Keratinocyte (primary cell): ENCODE measurements at regions not wholly inside any gene's neighbourhood (a gene's known extent, or its start where the extent isn't known, plus 50 kb on each side); places are given as distances from the start of the nearest gene placed in this dataset.

Experiments used
- DNase-seq: peaks from one replicate; pipeline ENCODE4 v3.0.0-alpha.2; 2011; ENCODE audit warnings: low read depth, missing footprints, low spot score
- FAIRE-seq: peaks from 2 replicates; lab custom pipeline; 2011; peaks lifted over from hg19 to GRCh38; lab: Jason Lieb, UNC
- H2AFZ ChIP-seq: 2 replicates; pipeline ENCODE4 v1.6.0; 2012; ENCODE audit warnings: low read length, control low read depth, inconsistent platforms; ENCODE audit not compliant: control insufficient read depth
- H3K27ac ChIP-seq: 2 replicates; pipeline ENCODE4 v1.5.1; 2011; ENCODE audit warnings: low read length; ENCODE audit not compliant: control insufficient read depth, insufficient read depth
- H3K27me3 ChIP-seq: 3 replicates; pipeline ENCODE4 v1.6.0; 2011; ENCODE audit warnings: low read length; ENCODE audit not compliant: control insufficient read depth, insufficient read depth; ENCODE audit errors: extremely low read depth
- H3K36me3 ChIP-seq, 2 experiments: 2 replicates in 1 of 2; 3 replicates in 1 of 2; pipeline ENCODE4 v1.5.1; 2011; ENCODE audit warnings: low read length in 2 of 2, mild to moderate bottlenecking in 1 of 2; ENCODE audit not compliant: control insufficient read depth in 2 of 2, insufficient read depth in 2 of 2; ENCODE audit errors: extremely low read depth in 1 of 2
- H3K4me1 ChIP-seq: 3 replicates; pipeline ENCODE4 v1.5.1; 2011; ENCODE audit warnings: low read length; ENCODE audit not compliant: control insufficient read depth, insufficient read depth; ENCODE audit errors: extremely low read depth
- H3K4me2 ChIP-seq: 3 replicates; pipeline ENCODE4 v1.6.0; 2011; ENCODE audit warnings: low read depth, low read length; ENCODE audit not compliant: control insufficient read depth, insufficient read depth; ENCODE audit errors: extremely low read depth
- H3K4me3 ChIP-seq, 3 experiments: fragments of 200-600 bp in 1 of 3; sonication (generic) in 1 of 3; 2 replicates in 2 of 3; 3 replicates in 1 of 3; pipeline ENCODE4 v1.5.1; 2011 to 2016; ENCODE audit warnings: low read length in 3 of 3, mild to moderate bottlenecking in 3 of 3, control low read depth in 2 of 3, inconsistent platforms in 1 of 3, low read depth in 1 of 3, mixed read lengths in 1 of 3, mixed run types in 1 of 3, moderate library complexity in 1 of 3; ENCODE audit not compliant: control insufficient read depth in 2 of 3, insufficient read depth in 2 of 3; ENCODE audit errors: extremely low read depth in 1 of 3
- H3K79me2 ChIP-seq: 2 replicates; pipeline ENCODE4 v1.6.0; 2012; ENCODE audit warnings: low read length; ENCODE audit not compliant: control insufficient read depth, insufficient read depth
- H3K9ac ChIP-seq: 3 replicates; pipeline ENCODE4 v1.6.0; 2011; ENCODE audit warnings: low read length; ENCODE audit not compliant: control insufficient read depth, insufficient read depth; ENCODE audit errors: extremely low read depth
- H3K9me1 ChIP-seq: 3 replicates; pipeline ENCODE4 v1.6.0; 2011; ENCODE audit warnings: low read length; ENCODE audit not compliant: control insufficient read depth, insufficient read depth; ENCODE audit errors: extremely low read depth
- H3K9me3 ChIP-seq: 2 replicates; pipeline ENCODE4 v1.5.1; 2012; ENCODE audit warnings: low read depth, low read length; ENCODE audit not compliant: control insufficient read depth
- H4K20me1 ChIP-seq: 3 replicates; pipeline ENCODE4 v1.6.0; 2011; ENCODE audit warnings: low read length; ENCODE audit not compliant: control insufficient read depth, insufficient read depth; ENCODE audit errors: extremely low read depth
- EZH2 ChIP-seq: IDR thresholded peaks from one replicate; pipeline ENCODE4 v1.6.1; 2012; ENCODE audit warnings: inconsistent platforms, mild to moderate bottlenecking, low read length, moderate library complexity
- dilution Hi-C: fragments of 300-500 bp; cut with MboI; formaldehyde crosslinking; loops from one replicate; pipeline ENCODE4 v1.7.0; 2020; ENCODE audit warnings: low sequenced_read_pairs; ENCODE audit not compliant: extremely low pct_ligation_motif_present
- TF ChIP-seq, protein P1 (sequence below), 3 experiments: IDR thresholded peaks in 1 of 3; conservative IDR thresholded peaks in 1 of 3; optimal IDR thresholded peaks in 1 of 3; 2 replicates in 2 of 3; 3 replicates in 1 of 3; pipeline versions ENCODE3 to v1.5.1; 2011; ENCODE audit warnings: low read length in 3 of 3, mild to moderate bottlenecking in 3 of 3, moderate library complexity in 2 of 3, control low read depth in 1 of 3, inconsistent platforms in 1 of 3; ENCODE audit not compliant: insufficient read depth in 2 of 3; ENCODE audit errors: extremely low read depth in 1 of 3

DNA sequence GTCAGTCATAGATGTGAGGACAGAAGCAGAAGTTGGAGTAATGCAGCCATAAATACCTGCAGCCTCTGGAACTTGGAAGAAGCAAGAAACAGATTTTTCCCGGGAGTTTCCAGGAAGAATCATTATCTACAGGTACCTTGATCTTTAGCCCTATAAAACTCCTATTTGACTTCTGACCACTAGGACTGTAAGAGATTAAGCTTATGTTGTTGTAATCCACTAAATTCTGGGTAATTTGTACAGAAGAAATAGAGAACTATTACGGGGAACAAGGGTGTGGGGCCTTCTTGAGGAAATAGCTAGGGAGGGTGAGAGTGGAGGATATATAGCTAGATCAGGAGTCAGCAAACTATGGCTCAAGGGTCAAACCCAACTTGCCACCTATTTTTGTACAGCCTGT, 353.2 kb downstream of the SLC4A3 start:
- Histone ChIP-seq H3K9me3 (no peaks in the 10 kb centered on the region), H3K27me3 (no peaks in the 10 kb centered on the region), H3K4me2 (no peak overlapping the region), H3K36me3 (no peaks in the 10 kb centered on the region), H3K4me1 (no peaks in the 10 kb centered on the region), H4K20me1 (no peaks in the 10 kb centered on the region), H3K9ac (no peak overlapping the region), H3K4me3 (no peak overlapping the region), H3K79me2 (no peaks in the 10 kb centered on the region), H3K9me1 (no peaks in the 10 kb centered on the region), H3K27ac (no peak overlapping the region), H2AFZ (no peak overlapping the region)
- DNase-seq (no peak), FAIRE-seq (no peak)
- dilution Hi-C loops = no loop called here
- TF ChIP-seq, protein P1, sequence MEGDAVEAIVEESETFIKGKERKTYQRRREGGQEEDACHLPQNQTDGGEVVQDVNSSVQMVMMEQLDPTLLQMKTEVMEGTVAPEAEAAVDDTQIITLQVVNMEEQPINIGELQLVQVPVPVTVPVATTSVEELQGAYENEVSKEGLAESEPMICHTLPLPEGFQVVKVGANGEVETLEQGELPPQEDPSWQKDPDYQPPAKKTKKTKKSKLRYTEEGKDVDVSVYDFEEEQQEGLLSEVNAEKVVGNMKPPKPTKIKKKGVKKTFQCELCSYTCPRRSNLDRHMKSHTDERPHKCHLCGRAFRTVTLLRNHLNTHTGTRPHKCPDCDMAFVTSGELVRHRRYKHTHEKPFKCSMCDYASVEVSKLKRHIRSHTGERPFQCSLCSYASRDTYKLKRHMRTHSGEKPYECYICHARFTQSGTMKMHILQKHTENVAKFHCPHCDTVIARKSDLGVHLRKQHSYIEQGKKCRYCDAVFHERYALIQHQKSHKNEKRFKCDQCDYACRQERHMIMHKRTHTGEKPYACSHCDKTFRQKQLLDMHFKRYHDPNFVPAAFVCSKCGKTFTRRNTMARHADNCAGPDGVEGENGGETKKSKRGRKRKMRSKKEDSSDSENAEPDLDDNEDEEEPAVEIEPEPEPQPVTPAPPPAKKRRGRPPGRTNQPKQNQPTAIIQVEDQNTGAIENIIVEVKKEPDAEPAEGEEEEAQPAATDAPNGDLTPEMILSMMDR (optimal IDR thresholded peaks at IDR 0.05 in 1 of 3, IDR thresholded peaks at IDR 0.05 in 1 of 3, conservative IDR thresholded peaks at IDR 0.05 in 1 of 3; ENCODE audit: extremely low read depth in 1 of 3, insufficient read depth in 2 of 3, low read length in 3 of 3) = no peak
- no peak for TF ChIP-seq EZH2

DNA sequence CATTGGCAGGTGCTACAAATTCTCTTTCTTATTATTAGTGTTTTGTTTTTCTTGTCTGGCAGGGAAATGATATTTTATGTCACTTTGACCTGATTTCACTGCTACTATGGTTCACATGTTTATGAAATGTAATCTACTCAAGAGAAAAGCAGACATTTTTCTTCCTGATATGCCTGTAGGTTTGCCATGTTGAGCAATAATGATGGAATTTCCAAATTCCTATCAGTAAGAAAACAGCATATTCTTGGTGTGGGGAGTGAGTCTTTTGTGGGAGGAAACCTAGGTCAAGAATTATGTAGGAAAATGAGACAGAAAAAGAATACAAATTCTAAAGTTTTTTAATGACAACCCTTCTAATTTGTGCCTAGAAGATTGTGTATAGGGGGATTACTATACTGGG, 356.4 kb downstream of the SLC4A3 start:
- Histone ChIP-seq H2AFZ (no peak overlapping the region), H3K9ac (no peak overlapping the region), H3K4me2 (no peak overlapping the region), H3K9me3 (no peaks in the 10 kb centered on the region), H3K9me1 (no peaks in the 10 kb centered on the region), H3K27me3 (no peaks in the 10 kb centered on the region), H3K36me3 (no peaks in the 10 kb centered on the region), H3K27ac (no peak overlapping the region), H3K4me1 (no peaks in the 10 kb centered on the region), H3K79me2 (no peaks in the 10 kb centered on the region), H4K20me1 (no peaks in the 10 kb centered on the region), H3K4me3 (no peak overlapping the region)
- dilution Hi-C loops = no loop called here
- FAIRE-seq (no peak), DNase-seq (no peak)
- TF ChIP-seq, protein P1 (optimal IDR thresholded peaks at IDR 0.05 in 1 of 3, IDR thresholded peaks at IDR 0.05 in 1 of 3, conservative IDR thresholded peaks at IDR 0.05 in 1 of 3; ENCODE audit: extremely low read depth in 1 of 3, insufficient read depth in 2 of 3, low read length in 3 of 3) = no peak
- no peak for TF ChIP-seq EZH2
